ENCODE measurements at regions not wholly inside any gene's neighbourhood (a gene's known extent, or its start where the extent isn't known, plus 50 kb on each side); places are given as distances from the start of the nearest gene placed in this dataset.

GRCh38 chr5:84791730-84792129 lies 407.1 kb upstream of the EDIL3 start:
- TF ChIP-seq CTCF (IDR thresholded peaks at IDR 0.05): no peak
- DNase-seq (ENCODE audit: low spot score) (no peak), ATAC-seq (ENCODE audit: low FRiP score) (no peak)

GRCh38 chr5:84791138-84791537 lies 406.5 kb upstream of the EDIL3 start:
- TF ChIP-seq CTCF (IDR thresholded peaks at IDR 0.05): no peak
- ATAC-seq (ENCODE audit: low FRiP score) (no peak), DNase-seq (ENCODE audit: low spot score) (no peak)

- TF ChIP-seq CTCF (IDR thresholded peaks at IDR 0.05): no peak
- DNase-seq (ENCODE audit: low spot score): no peak
- ATAC-seq (ENCODE audit: low FRiP score): no peak
Observed at GRCh38 chr5:84790406-84790805, 405.7 kb upstream of the EDIL3 start.

- no peak for TF ChIP-seq CTCF (IDR thresholded peaks at IDR 0.05)
- no peak for ATAC-seq (ENCODE audit: low FRiP score)
- DNase-seq (ENCODE audit: low spot score): no peak
Observed at GRCh38 chr5:84783003-84783402, 398.3 kb upstream of the EDIL3 start.

GRCh38 chr5:84779186-84779585 lies 394.5 kb upstream of the EDIL3 start:
- TF ChIP-seq CTCF (IDR thresholded peaks at IDR 0.05): no peak
- DNase-seq (ENCODE audit: low spot score): no peak
- ATAC-seq (ENCODE audit: low FRiP score): no peak

- DNase-seq (ENCODE audit: low spot score) (no peak), ATAC-seq (ENCODE audit: low FRiP score) (no peak)
- no peak for TF ChIP-seq CTCF (IDR thresholded peaks at IDR 0.05)
Observed at GRCh38 chr5:84764227-84764626, 379.5 kb upstream of the EDIL3 start.

- TF ChIP-seq CTCF (IDR thresholded peaks at IDR 0.05): no peak
- DNase-seq (ENCODE audit: low spot score) (no peak), ATAC-seq (ENCODE audit: low FRiP score) (no peak)
Observed at GRCh38 chr5:84758008-84758407, 373.3 kb upstream of the EDIL3 start.

Data from omental fat pad (tissue), 3 donors.